ENCODE measurements at regions not wholly inside any gene's neighbourhood (a gene's known extent, or its start where the extent isn't known, plus 50 kb on each side); places are given as distances from the start of the nearest gene placed in this dataset.
A peak's percentile ranks its signal among the peaks of the same experiment; 100 is the strongest.
"Not testable (repeated sequence)": the region's sequence is repeated elsewhere in the genome, so short reads cannot be mapped to it uniquely, and the experiment has no call there.

- H3K4me1 Mint-ChIP-seq, CTCF ChIA-PET: not testable (repeated sequence)
- H3K9me3 Mint-ChIP-seq = peaks cover 25% of the 10 kb centered on the region
These were observed 87.4 kb upstream of the MRI1 start for GRCh38 chr19:13676967-13677366.

GRCh38 chr19:13672480-13673175, 91.7 kb upstream of the MRI1 start:
- H3K27ac Mint-ChIP-seq = not testable (repeated sequence)

More at GRCh38 chr19:13676967-13677366, 87.4 kb upstream of the MRI1 start:
- H3K27me3 Mint-ChIP-seq; DNase-seq; H3K36me3 Mint-ChIP-seq (ENCODE audit: low read depth); POLR2A ChIA-PET; H3K27ac Mint-ChIP-seq; H3K4me3 Mint-ChIP-seq: not testable (repeated sequence)

GRCh38 chr19:13670846-13671245, 93.5 kb upstream of the MRI1 start:
- Mint-ChIP-seq H3K27me3 (no peaks in the 10 kb centered on the region), H3K27ac (no peak overlapping the region), H3K4me3 (no peak overlapping the region), H3K4me1 (no peaks in the 10 kb centered on the region), H3K9me3 (peaks cover 11% of the 10 kb centered on the region), H3K36me3 (ENCODE audit: low read depth) (no peaks in the 10 kb centered on the region)
- POLR2A ChIA-PET = no interaction called here
- no peak for DNase-seq
- CTCF ChIA-PET = no interaction called here

More at GRCh38 chr19:13672480-13673175, 91.7 kb upstream of the MRI1 start:
- H3K4me1 Mint-ChIP-seq; H3K27me3 Mint-ChIP-seq; H3K4me3 Mint-ChIP-seq; H3K36me3 Mint-ChIP-seq (ENCODE audit: low read depth); POLR2A ChIA-PET: not testable (repeated sequence)
- H3K9me3 Mint-ChIP-seq = peaks cover 11% of the 10 kb centered on the region
- DNase-seq = peak; percentile 23
- CTCF ChIA-PET = interaction anchor here (0.6 kb wide), 1 partner anchor 138 kb away, joined by 3 read pairs; no protein-coding TSS in a partner anchor

- Mint-ChIP-seq H3K27ac (no peak overlapping the region), H3K4me1 (no peaks in the 10 kb centered on the region), H3K4me3 (no peak overlapping the region), H3K9me3 (peaks cover 8% of the 10 kb centered on the region), H3K36me3 (ENCODE audit: low read depth) (no peaks in the 10 kb centered on the region), H3K27me3 (no peaks in the 10 kb centered on the region)
- ChIA-PET POLR2A (no interaction called here), CTCF (no interaction called here)
- no peak for DNase-seq
These were observed 94.5 kb upstream of the MRI1 start for GRCh38 chr19:13669780-13670355.

GRCh38 chr19:13668964-13669363, 95.4 kb upstream of the MRI1 start:
- CTCF ChIA-PET = interaction anchor here (0.6 kb wide), 1 partner anchor 16 kb away, joined by 3 read pairs; no protein-coding TSS in a partner anchor
- Mint-ChIP-seq H3K36me3 (ENCODE audit: low read depth) (no peaks in the 10 kb centered on the region), H3K27me3 (no peaks in the 10 kb centered on the region), H3K27ac (no peak overlapping the region), H3K9me3 (peaks cover 5% of the 10 kb centered on the region), H3K4me3 (no peak overlapping the region), H3K4me1 (no peaks in the 10 kb centered on the region)
- no peak for DNase-seq
- POLR2A ChIA-PET = no interaction called here

- ChIA-PET POLR2A (no interaction called here), CTCF (no interaction called here)
- H3K4me3 Mint-ChIP-seq = no peak overlapping the region
- H3K4me1 Mint-ChIP-seq = no peaks in the 10 kb centered on the region
- H3K36me3 Mint-ChIP-seq (ENCODE audit: low read depth) = no peaks in the 10 kb centered on the region
- DNase-seq = no peak
- no peak overlapping the region for H3K27ac Mint-ChIP-seq
- no peaks in the 10 kb centered on the region for H3K9me3 Mint-ChIP-seq
- H3K27me3 Mint-ChIP-seq = no peaks in the 10 kb centered on the region
These were observed 98.2 kb upstream of the MRI1 start for GRCh38 chr19:13666165-13666564.

- ChIA-PET CTCF (interaction anchor here (0.6 kb wide), 1 partner anchor 450 kb away, joined by 3 read pairs; no protein-coding TSS in a partner anchor), POLR2A (no interaction called here)
- Mint-ChIP-seq H3K27ac (no peak overlapping the region), H3K4me3 (no peak overlapping the region), H3K9me3 (no peaks in the 10 kb centered on the region), H3K4me1 (no peaks in the 10 kb centered on the region), H3K36me3 (ENCODE audit: low read depth) (no peaks in the 10 kb centered on the region), H3K27me3 (no peaks in the 10 kb centered on the region)
- no peak for DNase-seq
These were observed 99.0 kb upstream of the MRI1 start for GRCh38 chr19:13665125-13665905.

GRCh38 chr19:13652810-13653590, 111.3 kb upstream of the MRI1 start:
- CTCF ChIA-PET = no interaction called here
- H3K27ac Mint-ChIP-seq = no peak overlapping the region
- H3K27me3 Mint-ChIP-seq = no peaks in the 10 kb centered on the region
- H3K4me3 Mint-ChIP-seq = no peak overlapping the region
- H3K36me3 Mint-ChIP-seq (ENCODE audit: low read depth) = no peaks in the 10 kb centered on the region
- no peak for DNase-seq
- H3K9me3 Mint-ChIP-seq = peaks cover 5% of the 10 kb centered on the region
- POLR2A ChIA-PET = no interaction called here
- H3K4me1 Mint-ChIP-seq = peaks cover 4% of the 10 kb centered on the region

- H3K4me1 Mint-ChIP-seq = no peaks in the 10 kb centered on the region
- peaks cover 4% of the 10 kb centered on the region for H3K9me3 Mint-ChIP-seq
- no peak overlapping the region for H3K4me3 Mint-ChIP-seq
- no peak overlapping the region for H3K27ac Mint-ChIP-seq
- peaks cover 3% of the 10 kb centered on the region for H3K27me3 Mint-ChIP-seq
- CTCF ChIA-PET = no interaction called here
- no peaks in the 10 kb centered on the region for H3K36me3 Mint-ChIP-seq (ENCODE audit: low read depth)
- POLR2A ChIA-PET = no interaction called here
- no peak for DNase-seq
These were observed 117.6 kb upstream of the MRI1 start for GRCh38 chr19:13646758-13647157.

GRCh38 chr19:13644645-13645044, 119.7 kb upstream of the MRI1 start:
- POLR2A ChIA-PET = no interaction called here

GRCh38 chr19:13640611-13641010, 123.7 kb upstream of the MRI1 start:
- Mint-ChIP-seq H3K4me3 (no peak overlapping the region), H3K36me3 (ENCODE audit: low read depth) (no peaks in the 10 kb centered on the region), H3K27ac (no peak overlapping the region), H3K27me3 (peaks cover 6% of the 10 kb centered on the region), H3K9me3 (peaks cover 4% of the 10 kb centered on the region), H3K4me1 (no peaks in the 10 kb centered on the region)
- ChIA-PET POLR2A (no interaction called here), CTCF (interaction anchor here (0.9 kb wide), 1 partner anchor 51 kb away, joined by 3 read pairs; no protein-coding TSS in a partner anchor)
- no peak for DNase-seq

More at GRCh38 chr19:13644645-13645044, 119.7 kb upstream of the MRI1 start:
- H3K27ac Mint-ChIP-seq = no peak overlapping the region
- H3K4me1 Mint-ChIP-seq = no peaks in the 10 kb centered on the region
- H3K27me3 Mint-ChIP-seq = peaks cover 3% of the 10 kb centered on the region
- no peaks in the 10 kb centered on the region for H3K36me3 Mint-ChIP-seq (ENCODE audit: low read depth)
- H3K9me3 Mint-ChIP-seq = peaks cover 4% of the 10 kb centered on the region
- CTCF ChIA-PET = no interaction called here
- no peak for DNase-seq
- no peak overlapping the region for H3K4me3 Mint-ChIP-seq

GRCh38 chr19:13639342-13639929, 124.9 kb upstream of the MRI1 start:
- H3K27ac Mint-ChIP-seq = no peak overlapping the region
- POLR2A ChIA-PET = no interaction called here
- H3K36me3 Mint-ChIP-seq (ENCODE audit: low read depth) = no peaks in the 10 kb centered on the region
- peaks cover 6% of the 10 kb centered on the region for H3K27me3 Mint-ChIP-seq
- H3K4me3 Mint-ChIP-seq = no peak overlapping the region
- H3K4me1 Mint-ChIP-seq = no peaks in the 10 kb centered on the region
- no peak for DNase-seq
- CTCF ChIA-PET = no interaction called here
- no peaks in the 10 kb centered on the region for H3K9me3 Mint-ChIP-seq

GRCh38 chr19:13637664-13638063, 126.7 kb upstream of the MRI1 start:
- Mint-ChIP-seq H3K4me3 (no peak overlapping the region), H3K36me3 (ENCODE audit: low read depth) (no peaks in the 10 kb centered on the region), H3K27me3 (peaks cover 7% of the 10 kb centered on the region), H3K27ac (no peak overlapping the region), H3K4me1 (no peaks in the 10 kb centered on the region), H3K9me3 (no peaks in the 10 kb centered on the region)
- POLR2A ChIA-PET = no interaction called here
- no peak for DNase-seq
- CTCF ChIA-PET = no interaction called here

All from activated CD4-positive, alpha-beta memory T cell treated with anti-CD3 and anti-CD28 coated beads, Interleukin-2, amount 10 ng/mL, durations not matched to agents 7 days and 5 days (primary cell).